COLO829 (cell line): ENCODE measurements at regions not wholly inside any gene's neighbourhood (a gene's known extent, or its start where the extent isn't known, plus 50 kb on each side); places are given as distances from the start of the nearest gene placed in this dataset.
"Not testable (repeated sequence)": the region's sequence is repeated elsewhere in the genome, so short reads cannot be mapped to it uniquely, and the experiment has no call there.

Experiments used
- DNase-seq: peaks from one replicate; pipeline ENCODE4 v3.0.0; 2012; ENCODE audit warnings: low spot score

DNA sequence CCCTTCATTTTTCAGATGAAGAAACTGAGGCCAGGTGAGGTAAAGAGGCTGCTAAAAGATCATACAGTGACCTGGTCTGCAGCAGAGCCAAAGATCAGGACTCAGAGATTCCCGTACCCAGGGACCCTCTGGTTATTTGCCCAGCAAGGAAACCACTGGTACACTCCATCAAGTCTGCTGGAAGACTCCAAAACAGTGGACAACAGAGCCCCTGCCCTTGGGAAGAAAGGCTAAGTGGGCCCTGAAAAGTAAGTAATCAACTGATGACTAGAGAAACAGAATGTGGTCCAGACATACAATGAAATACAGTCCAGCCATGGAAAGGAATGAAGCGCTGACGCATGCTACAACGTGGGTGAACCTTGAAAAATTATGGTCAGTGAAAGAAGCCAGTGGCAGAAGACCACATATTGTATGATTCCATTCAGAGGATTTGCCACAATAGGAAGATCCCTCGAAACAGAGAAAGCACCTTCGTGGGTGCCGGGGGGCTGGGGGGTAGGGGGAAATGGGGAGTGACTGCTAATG lies 106.4 kb downstream of the ETS2 start:
- DNase-seq: no peak

DNA sequence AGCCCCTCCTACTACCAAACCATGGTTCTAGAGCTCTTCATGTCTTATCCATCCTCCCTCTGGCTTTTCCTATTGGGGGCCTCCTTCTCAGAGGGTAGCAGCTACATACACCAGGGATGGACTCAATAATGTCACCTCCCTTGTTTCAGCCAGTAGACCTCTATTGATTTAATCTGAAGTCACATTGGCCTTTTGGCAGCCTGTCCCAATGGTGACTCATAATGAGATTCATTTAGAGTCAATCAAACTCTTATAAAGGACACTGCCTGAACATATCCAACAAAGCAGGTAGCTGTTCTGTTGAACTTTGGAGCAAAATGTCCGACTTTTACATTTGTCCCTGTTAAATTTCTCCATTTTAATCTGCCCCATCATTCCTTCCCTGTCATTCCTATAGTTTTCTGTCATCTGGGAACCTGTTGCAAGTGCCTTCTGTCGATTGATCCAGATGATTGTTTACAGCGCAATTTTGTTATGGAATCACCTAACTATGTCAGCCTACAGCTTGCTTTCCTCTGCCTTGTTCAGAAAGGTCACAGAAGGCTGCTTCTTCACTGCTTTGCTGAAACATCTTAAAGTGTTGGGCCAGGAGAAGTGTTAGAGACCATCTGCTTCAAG lies 105.9 kb downstream of the ETS2 start:
- no peak for DNase-seq

- no peak for DNase-seq
Measured at GRCh38 chr21:38910390-38911067, 104.8 kb downstream of the ETS2 start.

DNA sequence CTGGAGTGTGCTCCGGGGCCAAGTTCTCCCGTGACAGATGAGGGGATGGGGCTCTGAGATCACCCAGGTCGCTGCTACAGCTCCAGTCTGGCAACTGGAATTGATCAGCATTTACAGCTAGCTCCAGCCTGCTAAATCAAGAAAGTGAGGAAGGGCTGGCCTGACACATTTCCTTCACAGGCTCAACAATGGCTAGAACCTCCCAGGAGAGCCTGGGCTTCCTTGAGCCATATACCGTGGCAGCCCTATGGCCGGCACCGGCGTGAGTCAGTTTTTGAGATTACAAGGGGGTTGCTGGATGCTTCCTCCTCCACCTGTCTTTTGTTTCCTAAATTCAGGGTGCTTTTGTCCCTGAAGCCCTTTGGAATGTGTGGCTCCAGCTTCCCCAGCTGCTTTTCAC lies 104.2 kb downstream of the ETS2 start:
- DNase-seq: no peak

DNA sequence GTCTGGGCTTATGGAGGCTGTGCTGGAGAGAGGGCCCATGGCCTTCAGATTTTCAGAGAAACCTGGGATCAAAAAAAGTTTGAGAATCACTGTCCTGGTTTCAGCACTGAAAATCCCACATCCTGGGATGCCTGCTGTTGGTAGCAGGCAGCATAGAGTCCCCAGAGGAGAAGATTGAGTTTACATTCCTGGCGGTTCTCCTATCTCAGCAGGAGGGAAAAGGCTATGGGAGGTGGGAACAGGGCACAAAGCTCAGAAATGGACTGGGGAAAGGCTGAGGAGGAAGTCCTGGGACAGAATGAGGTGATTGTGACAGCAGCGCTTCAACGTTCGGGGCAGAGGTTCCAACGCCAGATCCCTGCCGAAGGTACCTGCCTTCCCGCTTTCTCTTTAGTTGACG lies 103.4 kb downstream of the ETS2 start:
- DNase-seq: no peak

DNA sequence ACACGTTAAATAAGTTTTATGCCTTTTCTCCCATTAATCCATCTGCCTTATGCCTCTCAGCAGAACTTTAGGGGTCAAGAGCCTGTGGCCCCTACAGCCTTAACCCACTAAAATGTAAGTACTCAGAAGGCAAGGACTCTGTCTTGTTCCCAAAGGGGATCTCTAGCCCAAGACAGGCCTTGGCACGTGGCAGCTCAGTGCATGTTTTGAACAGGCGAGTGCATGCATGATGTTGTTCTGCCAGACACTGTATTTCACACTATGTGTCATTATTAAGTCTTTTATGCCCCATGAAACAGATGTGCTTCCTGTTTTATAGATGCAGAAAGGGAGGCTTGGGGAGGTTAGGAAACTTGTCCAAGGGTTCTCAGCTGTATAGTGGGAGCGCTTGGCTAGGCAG lies 102.8 kb downstream of the ETS2 start:
- no peak for DNase-seq

GRCh38 chr21:38905752-38906151 lies 100.0 kb downstream of the ETS2 start:
- no peak for DNase-seq

- DNase-seq: no peak
Measured at GRCh38 chr21:38905328-38905727, 99.6 kb downstream of the ETS2 start.

DNA sequence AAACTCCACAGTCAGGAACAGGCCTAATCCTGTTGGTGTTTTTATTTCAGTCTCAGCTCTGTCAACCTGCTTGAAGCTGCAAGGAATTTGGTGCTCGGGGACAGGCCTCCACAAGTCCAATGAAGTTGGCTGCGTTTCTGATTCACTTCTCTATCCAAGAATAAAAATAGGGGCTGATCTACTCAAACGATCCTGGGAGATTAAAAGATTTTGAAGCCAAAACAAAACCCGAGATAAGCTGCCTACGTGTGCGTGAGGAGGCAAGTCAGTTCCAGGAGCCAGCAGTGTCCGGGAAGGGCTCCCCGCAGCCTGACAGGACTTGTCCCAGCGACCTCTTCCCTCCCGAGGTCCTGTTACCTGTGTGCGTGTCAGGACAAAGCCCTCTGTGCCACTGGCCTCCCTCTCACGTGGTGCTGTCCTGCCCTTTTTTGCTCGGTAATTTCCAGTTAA lies 98.0 kb downstream of the ETS2 start:
- no peak for DNase-seq

- no peak for DNase-seq
Measured at GRCh38 chr21:38902608-38903445, 97.1 kb downstream of the ETS2 start.

DNA sequence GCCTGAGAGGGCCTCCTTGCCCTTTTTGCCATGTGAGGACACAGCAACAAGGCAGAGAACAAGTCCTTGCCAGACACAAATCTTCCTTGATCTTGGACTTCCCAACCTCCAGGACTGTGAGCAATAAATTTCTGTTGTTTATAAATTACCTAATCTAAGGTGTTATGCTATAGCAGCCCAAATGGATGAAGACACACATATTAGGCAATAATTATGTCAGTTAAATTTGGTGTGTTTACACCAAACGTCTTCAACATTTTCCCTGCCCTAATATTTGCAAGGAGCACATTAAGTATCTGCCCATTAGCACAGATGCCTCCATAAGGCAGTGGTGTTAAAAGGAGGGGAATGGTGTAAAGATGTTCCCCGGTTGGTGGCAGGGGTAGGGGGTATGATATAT lies 94.8 kb downstream of the ETS2 start:
- DNase-seq: no peak

DNA sequence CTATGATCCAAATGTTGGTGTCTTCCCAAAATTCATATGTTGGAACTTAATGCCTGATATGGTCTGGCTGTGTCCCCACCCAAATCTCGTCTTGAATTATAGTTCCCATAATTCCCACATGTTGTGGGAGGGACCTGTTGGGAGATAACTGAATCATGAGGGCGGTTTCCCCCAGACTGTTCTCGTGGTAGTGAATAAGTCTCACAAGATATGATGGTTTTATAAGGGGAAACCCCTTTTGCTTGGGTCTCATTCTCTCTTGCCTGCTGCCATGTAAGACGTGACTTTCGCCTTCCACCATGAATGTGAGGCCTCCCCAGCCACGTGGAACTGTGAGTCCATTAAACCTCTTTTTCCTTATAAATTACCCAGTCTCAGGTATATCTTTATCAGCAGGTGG lies 94.3 kb downstream of the ETS2 start:
- not testable (repeated sequence) for DNase-seq

DNA sequence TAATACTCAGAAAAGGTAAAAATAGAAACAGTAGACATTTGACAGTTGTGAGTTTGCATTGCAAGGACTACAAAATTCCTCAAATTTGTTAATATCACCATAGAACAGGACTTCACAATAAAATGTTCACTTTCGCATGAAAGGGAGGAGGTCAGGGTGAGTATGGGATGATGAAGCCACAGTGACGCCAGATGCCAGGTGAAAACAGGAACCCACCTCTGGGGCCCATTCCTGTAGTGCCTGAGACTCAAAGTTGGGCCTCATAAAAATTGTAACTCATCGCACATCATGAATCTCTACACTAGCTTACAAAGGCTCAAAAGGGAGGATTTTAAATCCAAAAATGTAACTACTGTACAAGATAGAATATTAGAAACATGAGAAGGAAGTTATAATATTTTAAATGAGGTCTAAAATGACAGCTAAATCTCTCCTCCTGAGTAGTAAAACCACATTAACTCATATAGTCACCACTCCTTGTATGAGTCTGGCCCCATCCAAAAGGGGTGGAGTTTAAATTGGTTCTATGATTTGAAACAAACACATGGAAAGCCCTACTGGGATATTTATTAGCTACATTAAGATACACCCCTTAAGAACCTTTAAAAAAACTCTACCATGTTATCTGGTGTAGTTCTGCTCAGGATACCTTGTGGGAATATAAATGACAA lies 93.7 kb downstream of the ETS2 start:
- DNase-seq: no peak

DNA sequence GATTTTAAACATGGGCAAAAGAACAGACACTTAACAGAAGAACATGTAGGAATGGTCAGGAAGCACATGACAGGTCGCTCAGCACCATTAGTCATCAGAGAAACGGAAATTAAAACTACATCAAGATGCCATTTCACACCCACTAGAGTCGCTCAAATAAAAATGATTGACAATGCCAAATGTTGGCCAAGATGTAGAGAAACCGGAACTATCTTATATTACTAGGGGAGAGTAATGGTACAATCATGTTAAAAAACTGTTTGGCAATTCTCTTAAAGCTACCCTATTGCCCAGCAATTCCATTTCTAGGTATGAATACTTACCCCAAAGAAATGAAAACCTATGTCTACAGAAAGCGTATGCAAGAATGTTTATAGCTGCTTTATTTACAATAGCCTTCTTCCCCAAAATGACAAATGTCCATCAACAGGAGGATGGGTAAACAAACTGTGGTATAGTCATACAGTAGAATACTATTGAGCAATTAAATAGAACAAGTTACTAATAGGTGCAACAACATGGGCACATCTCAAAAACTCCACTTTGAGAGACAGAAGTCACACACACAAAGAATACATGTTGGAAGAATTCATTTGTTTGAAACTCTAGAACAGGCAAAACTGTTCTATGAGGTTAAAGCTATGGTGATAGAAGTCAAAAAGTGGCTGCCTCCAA lies 92.8 kb downstream of the ETS2 start:
- DNase-seq: no peak

DNA sequence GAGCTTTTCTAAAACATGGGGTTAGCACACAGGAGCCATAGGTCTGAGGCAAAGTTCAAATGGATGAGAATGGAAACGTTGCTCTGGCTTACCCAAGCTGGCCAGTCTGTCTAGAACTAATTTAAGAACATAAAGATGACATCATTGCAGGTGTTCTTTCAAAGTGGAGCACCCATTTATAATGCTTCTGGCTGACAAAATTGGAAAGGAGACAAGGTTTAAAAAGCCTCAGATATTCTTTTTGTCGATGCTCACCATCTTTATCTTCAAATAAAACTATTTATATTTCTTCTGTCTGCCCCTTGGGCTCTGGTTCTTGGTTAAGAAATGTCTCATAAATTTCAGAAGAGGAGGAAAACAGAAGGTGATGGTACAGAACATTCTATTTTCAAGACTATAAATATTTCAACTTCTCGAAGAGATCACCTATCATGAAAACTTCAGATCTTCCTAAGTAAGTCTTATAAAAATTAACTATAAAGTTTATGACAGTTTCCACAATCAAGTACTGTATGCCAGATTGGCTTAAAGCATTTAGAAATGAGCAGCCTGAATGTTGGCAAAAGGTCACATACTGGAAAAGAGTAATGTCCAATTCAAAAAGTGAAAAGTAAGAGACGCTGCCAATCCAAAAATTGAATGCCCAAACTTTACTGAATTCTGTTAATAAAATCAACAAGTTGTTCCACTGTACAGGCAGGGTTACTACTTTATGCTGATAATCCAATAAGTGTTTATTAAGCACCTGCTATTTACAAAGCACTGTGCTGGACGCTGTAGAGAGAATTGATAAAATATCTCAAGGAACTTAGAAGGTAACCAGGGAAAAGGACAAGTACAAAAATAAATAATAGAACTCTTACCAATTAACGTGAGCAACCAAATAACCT lies 92.0 kb downstream of the ETS2 start:
- DNase-seq: no peak

GRCh38 chr21:38894899-38895298 lies 89.2 kb downstream of the ETS2 start:
- no peak for DNase-seq

DNA sequence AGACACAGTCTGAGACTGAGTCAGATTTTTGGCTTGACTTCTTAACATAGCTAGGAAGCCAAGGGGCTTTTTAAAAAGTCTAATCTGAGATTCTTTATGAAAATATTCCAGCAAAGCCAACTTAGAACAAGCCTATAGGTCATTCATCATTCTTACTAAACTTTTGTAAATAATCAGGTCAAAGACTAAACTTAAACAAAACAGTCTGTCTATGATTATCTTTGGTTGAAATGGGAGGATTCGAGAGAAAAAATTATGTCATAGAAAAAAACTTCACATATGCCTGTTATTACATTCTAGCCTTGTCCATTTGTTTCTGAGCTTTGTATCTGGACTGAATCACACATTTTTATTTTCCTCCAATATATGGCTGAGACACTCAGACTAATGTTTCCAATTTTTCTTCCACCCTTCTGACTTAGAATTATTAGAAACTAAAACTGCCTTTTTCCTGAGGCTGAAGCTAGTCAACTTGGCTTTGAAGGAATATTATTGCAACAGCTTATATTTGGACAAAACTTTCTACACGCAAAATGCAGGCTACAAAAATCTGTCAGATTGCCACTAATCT lies 83.3 kb downstream of the ETS2 start:
- no peak for DNase-seq

DNA sequence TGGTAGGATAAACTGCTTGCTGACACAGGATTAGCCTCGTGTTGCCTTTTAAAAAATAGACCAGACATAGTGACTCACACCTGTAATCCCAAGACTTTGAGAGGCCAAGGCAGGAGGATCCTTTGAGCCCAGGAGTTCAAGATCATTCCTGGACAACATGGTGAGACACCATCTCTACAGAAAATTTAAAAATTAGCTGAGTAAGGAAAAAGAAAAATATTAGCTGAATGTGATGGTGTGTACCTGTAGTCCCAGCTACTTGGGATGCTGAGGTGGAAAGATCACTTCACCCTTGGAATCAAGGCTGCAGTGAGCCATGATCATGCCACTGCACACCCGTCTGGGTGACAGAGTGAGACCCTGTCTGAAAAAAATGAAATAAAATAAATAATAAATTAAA lies 82.0 kb downstream of the ETS2 start:
- no peak for DNase-seq

GRCh38 chr21:38887062-38887686 lies 81.4 kb downstream of the ETS2 start:
- DNase-seq: no peak

DNA sequence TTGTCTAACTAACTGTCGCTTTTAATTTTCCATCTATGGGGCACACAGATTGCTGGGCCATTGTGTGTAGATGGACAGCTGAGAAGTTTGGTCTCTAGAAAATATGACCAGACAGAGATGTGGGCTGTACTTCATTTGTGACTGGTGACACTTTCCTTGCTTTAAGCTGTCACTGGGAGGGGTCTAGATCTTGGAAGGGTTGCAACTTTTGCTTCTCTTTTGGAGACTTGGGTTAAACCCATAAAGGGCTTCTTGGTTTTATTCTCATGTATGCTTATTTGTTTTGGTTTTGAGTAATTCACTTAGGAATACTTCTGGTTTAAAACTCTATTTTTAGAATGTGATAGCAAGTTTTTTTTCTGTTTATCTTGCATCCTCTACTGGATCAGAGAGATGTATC lies 80.2 kb downstream of the ETS2 start:
- DNase-seq: no peak
